ENCODE measurements at regions not wholly inside any gene's neighbourhood (a gene's known extent, or its start where the extent isn't known, plus 50 kb on each side); places are given as distances from the start of the nearest gene placed in this dataset.

- peaks cover 9 to 24% of the 10 kb centered on the region in 2 experiments; a peak in 4 of 5 replicates for H3K27me3 ChIP-seq (ENCODE audit: control insufficient read depth in 2 of 2, insufficient read depth in 2 of 2, low read length in 2 of 2)
- no peak overlapping the region for H3K4me3 ChIP-seq
- no peaks in the 10 kb centered on the region for H3K9me1 ChIP-seq (ENCODE audit: control insufficient read depth, insufficient read depth, low read length)
- H3K79me2 ChIP-seq (ENCODE audit: control insufficient read depth, insufficient read depth, low read length) = no peaks in the 10 kb centered on the region
- peak; percentile 77 for TF ChIP-seq RBM25 (IDR thresholded peaks at IDR 0.05; ENCODE audit: low read depth, low read length, severe bottlenecking)
- no peak for TF ChIP-seq TEAD4 (IDR thresholded peaks at IDR 0.05; ENCODE audit: low read length)
- no peak for TF ChIP-seq TEAD4 (CRISPR knock-in tag; IDR thresholded peaks at IDR 0.05; ENCODE audit: borderline replicate concordance)
- no peak for TF ChIP-seq TFE3 (CRISPR knock-in tag; IDR thresholded peaks at IDR 0.05)
- peak; percentile 57; the same call in 1 of the 2 replicates for TF ChIP-seq BCOR (IDR thresholded peaks at IDR 0.05)
- TF ChIP-seq KDM1A (IDR thresholded peaks at IDR 0.05) = 0 out of 4 replicates have a peak, but pooled peaks of 1 of the 2 experiments have one; percentile 23
- no peak for TF ChIP-seq SOX6 (IDR thresholded peaks at IDR 0.05)
- TF ChIP-seq ZNF146 (CRISPR knock-in tag; IDR thresholded peaks at IDR 0.05; ENCODE audit: unreplicated experiment) = peak; percentile 97
- TF ChIP-seq STAT5A (IDR thresholded peaks at IDR 0.05; ENCODE audit: borderline replicate concordance, low read length) = no peak
- H4K20me1 ChIP-seq (replicated peaks; ENCODE audit: control insufficient read depth, insufficient read depth, low read length) = no peaks in the 10 kb centered on the region
- in situ Hi-C loops (cut with MboI) (no loop called here), intact Hi-C loops (cut with micrococcal nuclease) (no loop called here)
- FAIRE-seq = no peak
- no TSS peak for BruUV-seq (replicated peaks)
- 0% methylated on average over 1 of the region's 1 CpG for WGBS (ENCODE audit: insufficient coverage, low coverage, missing lambda C conversion rate)
- H3K4me1 ChIP-seq (replicated peaks in 1 of 2; ENCODE audit: control insufficient read depth in 2 of 2, insufficient read depth in 2 of 2, low read length in 2 of 2) = no peaks in the 10 kb centered on the region
- H3K4me2 ChIP-seq (ENCODE audit: insufficient read depth, low read length) = no peak overlapping the region
- H2AFZ ChIP-seq (ENCODE audit: low read depth, low read length) = no peak overlapping the region
- H3K36me3 ChIP-seq (ENCODE audit: control insufficient read depth, insufficient read depth, low read length) = no peaks in the 10 kb centered on the region
- no peak overlapping the region for H3K27ac ChIP-seq (ENCODE audit: extremely low read depth, low read depth, low read length)
- ATAC-seq = no peak
- POLR2A ChIA-PET = no interaction called here
- no peak for DNase-seq (ENCODE audit: extremely low read depth in 1 of 4, low spot score in 3 of 4)
- H3K9ac ChIP-seq (ENCODE audit: insufficient read depth in 1 of 2, low read depth in 2 of 2, low read length in 2 of 2) = no peak overlapping the region
- H3K9me3 ChIP-seq (replicated peaks; ENCODE audit: control insufficient read depth, insufficient read depth, low read depth, low read length) = no peaks in the 10 kb centered on the region; the same call in 1 of the 2 replicates
- CTCF ChIA-PET (ENCODE audit: low intra/inter-chr PET ratio) = interaction anchor here (0.6 kb wide), 1 partner anchor 141 kb away, joined by 4 read pairs; no protein-coding TSS in a partner anchor
Measured at GRCh38 chr10:29098423-29098822, 190.4 kb upstream of the LYZL1 start.
